GM21423 (cell line): ENCODE measurements at regions not wholly inside any gene's neighbourhood (a gene's known extent, or its start where the extent isn't known, plus 50 kb on each side); places are given as distances from the start of the nearest gene placed in this dataset.

ENCODE experiments used
- ATAC-seq: cut with Tn5 transposase; IDR thresholded peaks from one replicate; pipeline ENCODE4 v1.9.1; 2021; ENCODE audit warnings: mild to moderate bottlenecking, moderate library complexity; ENCODE audit not compliant: unreplicated experiment

- ATAC-seq, result no peak
Measured at GRCh38 chr11:95451682-95452081, 220.7 kb upstream of the SESN3 start.

- ATAC-seq, result no peak
Measured at GRCh38 chr11:95451261-95451660, 220.3 kb upstream of the SESN3 start.

- ATAC-seq, result no peak
Measured at GRCh38 chr11:95450547-95451123, 219.6 kb upstream of the SESN3 start.

- no peak for ATAC-seq
Measured at GRCh38 chr11:95445746-95446333, 214.8 kb upstream of the SESN3 start.

- ATAC-seq, result no peak
Measured at GRCh38 chr11:95444309-95445241, 213.6 kb upstream of the SESN3 start.

- peak; percentile 65 for ATAC-seq
Measured at GRCh38 chr11:95443386-95443785, 212.4 kb upstream of the SESN3 start.

- ATAC-seq, result no peak
Measured at GRCh38 chr11:95442531-95443050, 211.6 kb upstream of the SESN3 start.

- no peak for ATAC-seq
Measured at GRCh38 chr11:95435628-95436353, 204.8 kb upstream of the SESN3 start.

- no peak for ATAC-seq
Measured at GRCh38 chr11:95435192-95435591, 204.2 kb upstream of the SESN3 start.

GRCh38 chr11:95434489-95435057 is 203.6 kb upstream of the SESN3 start:
- no peak for ATAC-seq

- no peak for ATAC-seq
Measured at GRCh38 chr11:95434009-95434408, 203.0 kb upstream of the SESN3 start.

GRCh38 chr11:95432714-95433503 is 201.9 kb upstream of the SESN3 start:
- ATAC-seq, result no peak

- ATAC-seq, result no peak
Measured at GRCh38 chr11:95429376-95429907, 198.4 kb upstream of the SESN3 start.

- ATAC-seq, result no peak
Measured at GRCh38 chr11:95426823-95427462, 195.9 kb upstream of the SESN3 start.

GRCh38 chr11:95419915-95420314 is 188.9 kb upstream of the SESN3 start:
- no peak for ATAC-seq

GRCh38 chr11:95418916-95419315 is 187.9 kb upstream of the SESN3 start:
- ATAC-seq, result no peak

GRCh38 chr11:95417832-95418231 is 186.8 kb upstream of the SESN3 start:
- no peak for ATAC-seq

GRCh38 chr11:95415837-95416304 is 184.9 kb upstream of the SESN3 start:
- no peak for ATAC-seq

- ATAC-seq, result no peak
Measured at GRCh38 chr11:95414217-95414616, 183.2 kb upstream of the SESN3 start.
